Tongue (tissue), 1 donor: ENCODE measurements at regions not wholly inside any gene's neighbourhood (a gene's known extent, or its start where the extent isn't known, plus 50 kb on each side); places are given as distances from the start of the nearest gene placed in this dataset.

Source experiments
- DNase-seq: peaks from one replicate; pipeline ENCODE4 v3.0.0-alpha.2; 2015

DNA sequence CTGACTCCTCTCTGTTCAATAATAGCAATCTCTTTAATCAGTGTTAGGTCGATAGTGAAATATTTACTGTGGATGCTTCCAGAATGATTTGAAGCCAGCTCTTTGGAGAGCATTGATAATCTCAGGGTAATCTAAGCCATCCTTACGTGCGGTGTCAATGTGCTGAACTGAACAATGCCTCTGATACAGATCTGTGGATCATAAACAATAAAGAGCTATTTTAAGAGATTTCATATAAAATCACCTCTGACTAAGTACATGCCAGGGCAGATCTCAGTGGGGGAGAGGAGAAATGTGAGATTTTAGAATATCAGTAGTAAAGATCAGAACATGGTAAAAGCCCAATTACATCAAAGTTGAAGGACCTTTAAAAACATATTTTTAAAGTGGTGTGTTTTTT, 319.3 kb upstream of the GBE1 start:
- no peak for DNase-seq

DNA sequence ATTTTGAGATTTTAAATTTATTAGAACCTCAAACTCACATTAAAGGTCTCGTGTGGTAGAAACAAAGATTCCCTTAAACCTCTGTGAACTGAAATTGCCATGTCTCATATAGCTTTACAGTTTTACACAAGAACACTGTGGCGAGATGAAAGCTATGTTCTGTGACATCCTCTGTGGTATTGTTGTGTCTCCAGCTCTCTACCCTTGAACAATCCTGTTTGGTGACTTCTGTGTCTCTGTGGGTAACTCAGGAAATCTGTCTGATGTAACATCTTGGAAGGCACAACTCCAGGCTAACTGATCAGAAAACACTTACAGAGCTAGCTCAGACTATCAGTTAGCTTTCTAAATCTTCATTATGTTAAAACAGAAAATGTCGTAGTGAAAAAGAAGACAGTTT, 318.8 kb upstream of the GBE1 start:
- DNase-seq = no peak

DNA sequence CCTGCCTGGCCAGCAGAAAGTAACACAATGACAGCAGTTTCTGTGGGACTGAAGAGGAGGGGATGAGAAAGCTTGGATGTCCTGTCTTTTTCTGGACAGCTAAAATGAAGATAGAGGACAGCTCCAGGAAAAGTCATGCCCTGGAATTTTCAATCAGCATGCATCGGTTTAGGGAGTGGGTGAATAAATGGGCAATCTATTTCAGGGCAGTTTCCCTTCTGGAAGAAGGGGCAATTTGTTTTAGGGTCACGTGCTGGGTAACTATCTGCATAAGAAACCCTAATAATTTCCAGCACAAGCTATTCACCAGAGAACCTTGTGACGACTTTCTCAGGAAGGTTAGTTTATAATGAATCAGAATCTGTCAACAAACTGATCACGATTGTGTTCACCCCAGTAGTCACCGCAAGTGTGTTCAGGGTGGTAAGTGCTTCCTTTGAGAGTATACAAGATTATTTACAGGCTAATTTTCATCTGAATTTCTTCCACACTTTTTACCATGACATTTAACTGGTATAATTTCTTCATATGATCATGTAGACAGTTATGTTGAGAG, 318.0 kb upstream of the GBE1 start:
- no peak for DNase-seq

DNA sequence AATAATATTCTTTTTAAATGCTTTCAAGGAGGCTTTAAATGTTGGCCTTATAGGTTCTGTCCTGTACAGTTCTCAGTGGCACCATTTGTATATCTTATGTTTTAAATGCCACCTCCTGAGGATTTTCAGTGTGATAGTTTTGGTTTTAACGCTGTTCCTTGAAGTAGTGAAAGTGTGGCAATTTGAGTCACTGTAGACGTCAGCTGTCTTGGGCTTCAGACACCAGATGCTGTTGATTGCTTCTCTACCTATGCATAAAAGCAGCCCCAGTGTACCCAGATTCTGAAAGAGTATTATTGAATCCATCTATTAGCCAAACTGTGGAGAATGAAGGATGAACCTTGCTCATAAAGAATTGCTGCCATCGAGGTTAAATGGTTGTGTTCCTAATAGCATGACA, 316.8 kb upstream of the GBE1 start:
- DNase-seq = no peak

DNA sequence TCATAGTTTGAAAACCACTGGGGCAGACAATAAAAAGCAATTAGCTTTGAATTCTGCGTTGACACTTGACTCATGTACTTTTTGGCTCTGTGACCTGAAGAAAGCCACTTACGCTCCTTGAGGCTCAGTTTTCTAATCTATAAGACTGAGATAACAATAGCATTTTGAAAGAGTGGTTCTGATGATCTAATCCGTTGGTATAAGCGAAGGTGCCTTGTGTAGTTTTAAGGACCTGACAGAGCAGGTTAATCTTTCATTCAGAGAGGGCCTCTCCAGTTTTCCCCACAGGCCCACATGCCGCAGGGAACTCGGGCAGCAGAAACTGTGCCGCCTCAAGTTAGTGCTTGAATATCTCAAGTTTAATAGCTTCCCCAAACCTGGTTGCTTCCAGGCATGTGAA, 306.0 kb upstream of the GBE1 start:
- no peak for DNase-seq

DNA sequence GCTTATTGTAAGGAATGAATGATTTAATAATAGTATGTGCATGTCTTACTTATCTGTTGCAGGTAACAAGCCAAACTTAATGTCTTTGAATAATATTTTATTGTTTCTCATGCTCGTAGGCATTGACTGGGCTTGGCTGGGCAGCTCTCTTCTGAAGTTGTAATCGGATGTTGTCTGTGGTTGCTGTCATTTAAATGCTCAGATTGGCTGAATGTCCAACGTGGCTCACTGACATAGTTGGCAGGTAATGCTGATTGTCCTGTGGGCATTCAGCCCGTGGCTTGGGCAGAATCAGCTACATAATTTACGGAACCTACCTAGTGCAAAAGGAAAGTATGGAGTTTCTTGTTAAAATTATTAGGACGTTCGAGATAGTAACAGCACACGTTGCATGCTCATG, 297.4 kb upstream of the GBE1 start:
- DNase-seq = no peak

DNA sequence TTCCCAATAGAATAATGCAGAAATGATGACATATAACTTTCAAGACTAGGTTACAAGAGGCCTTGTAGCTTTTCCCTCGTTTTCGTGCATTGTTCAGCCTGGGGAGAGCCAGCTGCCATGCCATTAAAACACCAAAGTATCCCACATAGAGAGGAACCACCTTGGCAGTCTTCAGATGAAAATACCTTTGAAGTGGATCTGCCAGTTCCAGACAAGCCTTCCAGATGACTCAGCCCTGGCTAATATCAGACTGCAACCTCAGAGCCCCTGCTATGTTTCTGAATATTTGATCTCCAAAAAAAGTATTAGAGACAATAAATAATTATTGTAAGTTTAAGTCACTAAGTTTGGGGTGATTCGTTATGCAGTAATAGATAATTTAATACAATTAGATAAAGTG, 294.3 kb upstream of the GBE1 start:
- no peak for DNase-seq

DNA sequence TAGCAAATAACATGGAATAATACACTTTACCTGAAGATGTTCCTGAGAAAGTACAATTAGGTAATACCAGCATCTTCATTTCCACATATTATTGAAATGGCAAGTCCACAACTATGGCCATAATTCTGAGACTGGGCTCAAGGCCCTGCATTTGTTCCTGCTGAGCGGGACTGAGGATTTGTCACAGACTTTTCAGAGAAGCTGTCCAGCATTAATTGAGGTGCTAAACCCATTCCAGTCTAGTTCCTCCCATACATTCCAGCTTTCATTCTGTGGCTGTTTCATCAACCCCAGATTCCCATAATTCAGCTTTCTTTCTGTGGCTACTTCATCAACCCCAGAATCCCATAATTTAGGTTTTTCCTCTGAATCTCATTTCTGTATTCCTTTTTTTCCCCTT, 293.4 kb upstream of the GBE1 start:
- DNase-seq = no peak

DNA sequence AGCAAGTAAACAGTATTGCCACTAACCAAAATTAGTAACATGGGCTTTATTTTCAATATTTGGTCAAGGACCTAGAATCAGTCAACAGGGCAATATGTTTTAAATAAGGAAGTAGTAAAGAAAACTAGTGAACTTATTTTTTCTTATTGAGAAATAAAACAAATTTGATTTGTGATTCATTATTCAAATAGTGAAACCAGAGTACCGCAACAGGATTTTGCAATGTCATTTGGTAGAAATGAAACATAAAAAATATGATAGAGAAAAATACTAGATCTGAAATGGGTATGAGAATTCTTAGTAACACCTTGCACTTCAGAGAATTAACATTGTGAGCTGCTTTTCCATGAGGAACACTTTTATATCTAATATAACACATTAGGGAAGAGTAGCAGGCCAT, 291.8 kb upstream of the GBE1 start:
- DNase-seq = no peak

DNA sequence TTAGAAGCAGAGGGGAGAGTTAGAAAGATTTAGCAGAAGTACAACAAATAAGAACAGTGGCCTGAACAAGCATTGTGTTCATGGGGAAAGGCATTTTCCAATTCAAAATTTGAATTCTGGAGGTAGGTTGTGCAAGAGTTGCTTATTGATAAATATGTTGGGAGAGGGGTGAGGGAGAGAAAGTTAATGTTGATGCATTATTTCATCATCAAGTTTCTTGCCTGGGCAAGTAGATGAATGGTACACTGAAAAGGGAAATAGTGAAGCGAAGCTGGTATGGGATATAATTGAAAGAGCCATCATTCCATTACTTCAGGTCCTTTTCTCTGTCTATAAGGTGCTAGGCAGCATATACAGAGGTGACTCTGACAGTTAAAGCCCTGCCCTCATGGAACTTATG, 288.9 kb upstream of the GBE1 start:
- DNase-seq = no peak

DNA sequence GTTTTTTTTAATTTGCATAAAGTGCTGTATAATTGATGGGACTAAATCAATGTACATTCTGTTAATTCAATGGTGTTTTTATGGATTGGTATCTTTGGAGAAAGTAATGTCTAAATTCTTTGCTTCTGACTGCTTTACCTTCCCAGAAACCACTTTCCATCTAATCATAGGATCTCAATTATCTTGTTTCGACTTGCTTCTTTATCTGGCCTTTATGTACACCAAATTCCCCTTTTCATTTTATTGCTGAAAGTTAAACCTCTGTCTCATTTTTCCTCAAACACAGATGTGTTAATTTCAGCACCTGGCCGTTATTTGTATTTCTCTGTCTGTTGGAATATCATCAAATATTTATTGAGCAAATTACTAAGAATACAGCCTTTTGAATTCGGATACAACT, 287.3 kb upstream of the GBE1 start:
- DNase-seq = no peak

DNA sequence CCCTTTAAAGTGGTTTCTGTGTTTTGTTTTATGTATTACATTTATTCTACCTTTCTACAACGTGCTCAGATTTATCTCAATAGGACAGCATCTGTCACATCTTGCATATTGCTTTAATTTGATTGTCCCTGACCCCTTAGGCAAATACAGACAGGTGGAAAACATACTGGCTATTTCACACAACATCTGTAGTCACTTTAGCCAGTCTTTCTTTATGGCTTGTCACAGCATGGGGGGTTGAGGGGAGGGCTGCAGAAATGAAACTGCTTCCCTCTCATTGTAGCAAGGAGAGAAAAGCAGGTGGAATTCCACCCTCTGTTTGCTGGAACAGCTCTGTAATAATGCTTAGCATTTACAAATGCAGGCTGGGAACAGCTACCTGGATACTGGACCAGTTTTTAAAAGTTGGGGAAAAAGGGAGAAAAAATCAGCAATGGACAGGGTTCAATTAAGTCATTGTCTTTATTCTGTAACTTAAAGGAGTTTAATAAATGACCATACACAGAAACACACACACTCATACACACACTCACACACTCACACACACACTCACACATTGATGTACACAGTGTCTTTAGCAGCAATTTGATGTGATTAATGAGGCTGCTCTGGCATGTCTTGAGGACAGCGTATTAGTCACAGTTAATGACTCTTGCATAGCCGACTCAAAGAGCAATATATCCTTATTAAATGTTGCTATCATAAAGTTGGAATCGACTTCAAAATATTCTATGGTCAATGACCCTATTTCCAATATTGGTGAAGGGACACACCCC, 283.7 kb upstream of the GBE1 start:
- no peak for DNase-seq

DNA sequence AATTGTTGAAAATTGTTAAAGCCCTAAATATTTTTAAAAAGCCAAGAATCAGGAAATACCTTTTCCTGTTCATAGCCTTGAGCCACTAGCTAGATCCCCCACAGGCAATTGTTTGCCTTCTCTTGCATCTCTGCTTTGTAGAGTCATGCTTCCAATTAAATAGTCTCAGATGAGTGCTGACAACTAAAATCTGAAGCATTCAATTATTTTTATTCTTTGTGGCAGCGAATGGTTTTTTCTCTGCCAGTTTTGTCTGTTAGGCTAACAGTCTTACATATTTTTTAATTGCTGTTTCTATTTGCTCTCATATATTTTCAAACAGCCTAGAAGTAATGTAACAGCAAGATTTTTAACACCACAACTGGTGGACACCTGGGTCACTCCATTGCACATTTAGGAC, 277.1 kb upstream of the GBE1 start:
- DNase-seq = no peak

DNA sequence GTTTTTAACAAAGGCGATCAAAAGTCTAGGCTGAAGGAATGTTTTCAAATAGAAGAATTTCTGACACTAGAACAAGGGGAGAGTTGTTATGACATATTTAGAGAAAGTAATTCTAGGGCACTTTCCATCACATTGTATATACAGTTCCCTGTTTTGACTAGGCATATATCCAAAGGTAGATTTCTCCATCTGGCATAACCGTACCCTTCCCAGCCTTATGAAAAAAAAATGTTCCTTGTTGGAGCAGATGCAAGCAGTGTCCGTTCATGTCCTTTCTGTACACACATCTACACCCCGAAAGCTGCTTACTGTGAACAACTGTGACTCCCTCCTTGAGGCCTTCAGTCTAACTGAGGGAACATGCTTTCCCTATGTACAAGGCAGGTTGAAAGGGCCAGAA, 271.7 kb upstream of the GBE1 start:
- no peak for DNase-seq

DNA sequence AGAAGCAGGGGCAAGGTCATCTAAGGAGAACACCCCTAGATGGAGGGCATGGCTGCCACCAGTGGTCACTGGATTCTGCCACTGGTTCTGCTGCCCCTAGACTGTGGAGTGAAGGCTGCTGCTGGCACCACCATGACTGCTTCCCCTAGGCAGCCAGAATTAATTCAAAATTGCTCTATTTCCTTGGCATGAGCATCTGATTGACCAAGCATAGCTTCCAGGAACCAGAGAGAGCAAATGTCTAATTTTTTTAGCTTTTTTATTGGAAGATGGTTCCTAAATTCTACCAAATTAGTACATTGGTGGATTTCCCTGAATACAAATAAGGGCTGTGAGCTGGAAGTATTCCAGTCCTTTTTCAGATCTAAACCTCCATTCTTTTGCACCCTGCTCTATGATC, 270.2 kb upstream of the GBE1 start:
- DNase-seq = no peak

DNA sequence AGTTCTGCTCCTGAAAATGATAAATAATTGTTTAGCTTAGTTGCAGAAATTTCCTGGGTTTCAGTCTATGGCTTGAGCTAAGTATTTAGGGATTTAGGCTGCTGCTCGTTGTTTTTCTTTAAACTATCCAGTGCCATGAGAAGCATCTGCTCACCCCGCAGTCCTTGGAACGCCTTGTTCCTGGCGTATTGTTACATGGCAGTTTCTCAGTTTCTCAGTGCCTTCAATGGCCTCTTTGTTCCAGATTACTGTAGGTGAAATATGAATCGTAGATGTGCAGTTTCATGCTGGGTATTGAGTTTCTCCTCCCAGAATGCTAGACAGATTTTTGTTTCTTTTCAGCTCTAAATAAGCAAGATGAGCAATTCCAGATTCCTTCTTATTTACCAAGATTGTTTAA, 269.5 kb upstream of the GBE1 start:
- peak; percentile 74 for DNase-seq

DNA sequence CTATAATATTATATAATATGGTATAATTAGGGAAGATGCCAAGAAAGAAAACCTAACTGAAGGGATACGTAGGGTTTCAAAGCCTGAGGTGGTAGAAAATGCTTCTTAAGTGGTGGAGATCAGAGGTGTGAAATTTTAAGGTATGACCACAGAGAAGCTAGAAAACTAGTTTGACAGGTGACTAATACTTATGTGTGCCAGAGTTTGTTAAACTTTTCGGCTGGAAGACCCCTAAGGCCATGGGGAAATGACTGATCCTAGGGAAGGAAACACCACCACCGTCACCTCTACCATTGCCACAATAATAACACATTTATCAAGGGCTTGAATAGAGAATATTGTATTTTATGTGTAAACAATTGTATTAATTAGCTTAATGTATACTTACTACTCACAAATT, 261.4 kb upstream of the GBE1 start:
- DNase-seq = no peak

DNA sequence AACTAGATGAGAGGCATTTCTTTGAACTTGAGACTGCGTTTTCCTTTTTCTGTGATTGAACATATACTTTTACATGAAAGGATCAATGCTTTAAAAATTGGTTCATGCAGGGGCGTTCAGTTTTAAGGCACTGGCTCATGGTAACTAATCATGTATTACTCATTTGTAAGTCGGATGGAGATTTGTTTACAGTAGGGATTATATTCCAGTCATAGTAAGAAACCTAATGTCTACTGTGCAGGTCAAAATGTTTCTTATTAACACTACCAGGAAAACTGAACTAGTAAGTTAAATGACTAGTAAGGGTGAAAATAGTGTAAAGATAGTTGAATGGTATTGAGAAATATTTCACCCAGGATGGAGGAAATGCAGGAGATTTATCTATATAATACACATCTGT, 258.8 kb upstream of the GBE1 start:
- DNase-seq = no peak

DNA sequence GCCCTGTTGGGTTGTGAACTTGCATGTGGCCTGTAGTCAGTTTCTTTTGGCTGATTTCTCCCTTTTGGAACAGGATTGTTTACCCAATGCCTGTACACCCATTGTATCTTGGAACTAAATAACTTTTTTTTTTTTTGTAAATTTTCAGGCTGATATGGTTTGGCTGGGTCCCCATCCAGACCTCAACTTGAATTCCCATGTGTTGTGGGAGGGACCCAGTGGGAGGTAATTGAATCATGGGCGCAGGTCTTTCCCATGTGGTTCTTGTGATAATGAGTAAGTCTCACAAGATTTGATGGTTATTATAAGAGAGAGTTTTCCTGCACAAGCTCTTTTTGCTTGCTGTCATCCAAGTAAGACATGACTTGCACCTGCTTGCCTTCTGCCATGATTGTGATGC, 253.8 kb upstream of the GBE1 start:
- no peak for DNase-seq

DNA sequence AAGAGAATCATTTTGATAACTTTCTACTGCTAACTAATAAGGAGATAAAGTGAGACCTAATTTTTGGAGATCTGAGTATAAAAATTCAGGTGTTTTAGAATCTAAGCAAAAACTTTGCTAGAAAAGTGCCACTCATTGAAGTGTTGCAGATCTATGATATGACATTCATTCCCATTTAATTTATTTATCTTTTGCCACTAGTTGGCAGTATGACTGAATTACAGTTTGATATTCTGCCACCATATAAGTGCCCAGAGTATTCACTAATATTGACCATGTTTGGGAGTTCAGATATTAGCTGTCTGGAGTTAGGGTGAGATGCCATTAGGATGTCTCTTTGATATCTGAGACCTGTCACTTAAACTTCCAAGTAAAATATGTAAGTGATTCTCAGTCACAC, 251.3 kb upstream of the GBE1 start:
- DNase-seq = no peak

DNA sequence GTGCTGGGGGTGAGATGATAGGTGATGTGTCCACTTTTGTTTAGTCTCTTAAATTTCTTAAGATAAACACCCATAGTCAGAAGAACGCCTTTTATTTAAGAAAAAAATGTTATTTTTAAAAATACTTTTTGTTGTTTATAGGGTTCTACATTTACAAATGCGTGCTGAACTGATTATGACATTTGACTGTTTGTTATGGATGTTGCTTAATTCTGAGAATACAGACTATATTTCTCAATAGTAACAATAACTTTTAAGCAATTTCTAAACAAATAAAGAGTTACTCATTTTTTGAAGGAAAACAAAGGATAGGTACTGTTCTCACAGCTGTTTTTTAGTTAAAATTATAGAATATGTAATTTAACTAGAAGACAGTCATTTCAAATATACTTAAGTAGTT, 249.9 kb upstream of the GBE1 start:
- no peak for DNase-seq

DNA sequence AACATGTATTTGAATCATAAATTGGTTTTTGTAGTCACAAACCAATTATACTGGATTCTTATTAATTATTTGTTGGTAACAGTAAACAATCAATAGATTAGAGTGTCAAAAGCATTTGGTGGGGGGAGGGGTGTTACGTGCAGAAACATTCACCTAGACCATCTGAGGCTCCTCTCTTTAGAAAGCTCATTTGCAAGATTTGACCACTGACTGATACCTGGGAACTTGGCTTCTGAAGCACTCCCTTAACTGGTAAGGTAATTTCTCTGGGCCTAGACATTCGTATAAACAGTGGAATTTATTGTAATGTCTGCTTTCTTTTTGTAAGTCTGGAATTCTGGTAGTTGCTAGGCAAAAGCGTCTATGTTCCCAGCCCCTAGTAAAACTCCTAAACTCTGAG, 243.8 kb upstream of the GBE1 start:
- no peak for DNase-seq

DNA sequence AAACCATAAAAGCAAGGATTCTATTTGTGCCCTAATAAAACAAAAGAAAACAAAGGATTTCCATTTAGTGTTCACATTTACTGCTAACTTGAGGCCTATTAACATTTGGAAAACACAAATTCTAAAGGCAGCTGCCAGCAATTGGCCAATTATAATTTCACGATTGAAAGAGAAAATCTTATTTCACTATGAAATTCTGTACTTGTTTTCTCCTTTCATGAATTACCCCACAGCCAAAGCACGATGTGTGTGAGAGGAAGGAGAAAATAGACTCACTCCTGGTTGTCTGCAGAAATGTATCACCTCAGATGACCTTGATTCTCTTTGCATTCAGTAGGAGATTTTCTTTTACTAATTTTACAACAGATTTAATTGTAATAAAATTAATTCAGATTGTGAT, 242.8 kb upstream of the GBE1 start:
- DNase-seq = no peak

DNA sequence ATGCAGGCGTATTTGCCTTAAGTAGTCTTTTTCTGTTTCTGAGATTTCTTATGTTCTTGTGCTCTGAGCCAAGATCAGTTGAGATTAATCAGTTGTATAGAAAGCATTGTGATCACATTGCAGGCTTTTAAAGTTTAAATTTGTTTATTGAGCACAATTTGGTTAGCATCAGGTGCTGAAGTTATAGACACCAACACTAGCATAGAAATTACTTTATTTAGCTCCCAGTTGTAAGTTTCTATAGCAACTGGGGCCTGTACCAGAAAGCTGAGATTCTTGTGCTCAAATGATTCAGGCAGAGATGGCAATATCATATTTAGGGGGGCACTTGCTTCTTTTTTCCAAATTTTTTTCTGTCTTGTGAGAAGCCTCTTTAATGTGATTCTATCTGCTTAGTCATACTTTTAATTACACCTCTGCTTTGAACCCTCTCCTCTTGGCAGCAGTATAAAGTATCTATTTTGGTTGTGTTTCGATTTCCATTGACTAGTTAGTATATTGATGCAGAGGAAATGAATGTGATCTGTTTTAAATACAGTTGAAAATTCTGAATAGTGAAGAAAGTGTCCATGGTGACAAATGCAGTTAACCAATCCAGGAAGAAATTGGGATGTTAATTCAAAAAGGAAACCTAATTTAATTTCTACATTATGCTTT, 241.7 kb upstream of the GBE1 start:
- peak; percentile 25 for DNase-seq
